ENCODE measurements at regions not wholly inside any gene's neighbourhood (a gene's known extent, or its start where the extent isn't known, plus 50 kb on each side); places are given as distances from the start of the nearest gene placed in this dataset.

DNA sequence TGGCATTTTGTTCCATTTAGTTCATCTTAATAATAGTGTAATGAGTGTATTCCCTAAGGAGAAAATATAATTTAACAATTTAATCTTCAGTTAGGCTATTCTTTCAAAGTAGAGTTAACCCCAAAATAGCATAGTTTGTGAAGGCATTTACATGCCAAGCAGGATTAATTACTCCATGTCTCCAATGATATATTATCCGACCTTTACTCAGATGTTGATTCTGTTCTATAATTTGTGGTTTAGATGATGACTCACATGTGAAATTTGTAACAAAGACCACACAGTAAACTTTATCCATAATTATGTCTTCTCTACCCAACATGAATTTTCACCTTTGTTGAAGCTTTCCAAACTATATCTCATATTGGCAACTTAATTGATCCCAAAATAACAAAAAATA lies 2065.2 kb downstream of the MRPL39 start:
- no peak overlapping the region for H3K27ac Mint-ChIP-seq
- no peak overlapping the region for H3K4me3 Mint-ChIP-seq (ENCODE audit: low read depth)
- intact Hi-C loops (cut with micrococcal nuclease): no loop called here
- no peak for DNase-seq (ENCODE audit: low spot score)
- no peaks in the 10 kb centered on the region for H3K27me3 Mint-ChIP-seq (ENCODE audit: low read depth)
- no peaks in the 10 kb centered on the region for H3K4me1 Mint-ChIP-seq (ENCODE audit: low read depth)
- no peaks in the 10 kb centered on the region for H3K9me3 Mint-ChIP-seq
- H3K36me3 Mint-ChIP-seq (ENCODE audit: low read depth): no peaks in the 10 kb centered on the region

DNA sequence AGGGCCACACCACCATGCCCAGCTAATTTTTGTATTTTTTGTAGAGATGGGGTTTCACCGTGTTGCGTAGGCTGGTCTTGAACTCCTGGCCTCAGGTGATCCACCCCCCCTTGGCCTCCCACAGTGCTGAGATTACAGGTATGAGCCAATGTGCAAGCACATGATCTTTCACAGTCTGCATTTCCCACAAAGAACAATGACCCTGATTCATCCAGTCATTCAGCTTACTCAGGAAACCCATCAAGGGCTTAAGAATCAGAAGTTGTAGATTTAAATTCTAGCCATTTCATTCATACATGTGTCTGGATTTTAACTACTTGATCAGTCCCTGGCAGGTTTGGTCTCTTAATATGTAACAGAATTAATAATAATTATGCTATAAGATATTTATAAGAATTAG lies 2065.7 kb downstream of the MRPL39 start:
- no peak for DNase-seq (ENCODE audit: low spot score)
- H3K4me3 Mint-ChIP-seq (ENCODE audit: low read depth): no peak overlapping the region

DNA sequence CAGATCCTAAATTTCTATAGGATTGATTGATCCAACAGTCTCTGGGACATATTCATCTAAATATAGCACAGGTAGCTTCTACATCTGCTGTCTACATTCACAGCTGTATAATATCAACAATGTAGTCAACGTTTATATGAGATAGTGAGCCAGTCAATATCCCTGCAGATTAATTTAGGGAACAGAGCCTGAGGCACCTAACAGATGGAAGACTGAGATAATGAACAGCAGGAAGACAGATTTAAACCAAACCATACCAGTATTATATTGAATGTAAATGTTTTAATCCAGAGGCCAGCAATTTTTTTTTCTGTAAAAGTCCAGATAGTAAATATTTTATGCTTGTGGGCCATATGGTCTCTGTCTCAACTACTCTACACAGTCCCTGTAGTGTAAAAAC lies 2072.4 kb downstream of the MRPL39 start:
- no peak for DNase-seq (ENCODE audit: low spot score)
- Mint-ChIP-seq H3K9me3 (no peaks in the 10 kb centered on the region), H3K27me3 (ENCODE audit: low read depth) (no peaks in the 10 kb centered on the region), H3K4me3 (ENCODE audit: low read depth) (no peak overlapping the region), H3K4me1 (ENCODE audit: low read depth) (no peaks in the 10 kb centered on the region), H3K27ac (no peak overlapping the region), H3K36me3 (ENCODE audit: low read depth) (no peaks in the 10 kb centered on the region)
- intact Hi-C loops (cut with micrococcal nuclease): no loop called here

More for the DNA sequence above, 2065.7 kb downstream of the MRPL39 start:
- H3K27ac Mint-ChIP-seq: no peak overlapping the region
- intact Hi-C loops (cut with micrococcal nuclease): no loop called here
- no peaks in the 10 kb centered on the region for H3K27me3 Mint-ChIP-seq (ENCODE audit: low read depth)
- H3K9me3 Mint-ChIP-seq: no peaks in the 10 kb centered on the region
- no peaks in the 10 kb centered on the region for H3K4me1 Mint-ChIP-seq (ENCODE audit: low read depth)
- no peaks in the 10 kb centered on the region for H3K36me3 Mint-ChIP-seq (ENCODE audit: low read depth)

DNA sequence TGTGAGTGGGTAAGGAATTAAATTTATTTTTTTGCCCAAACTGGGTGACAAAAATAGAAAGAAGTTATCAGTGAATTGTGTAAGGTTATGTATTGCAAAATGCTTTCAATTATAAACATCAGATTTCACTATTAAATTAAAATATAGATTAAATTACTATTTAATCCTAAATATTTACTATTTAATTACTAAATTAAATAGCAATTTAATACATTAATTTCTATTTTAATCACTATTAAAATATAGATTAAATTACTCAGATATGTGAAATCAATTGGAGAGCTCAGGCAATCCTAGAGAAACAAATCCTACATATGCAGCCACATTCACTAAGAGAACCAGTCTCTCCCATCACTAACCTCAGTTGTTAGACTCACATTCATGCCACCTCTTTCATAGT lies 2075.8 kb downstream of the MRPL39 start:
- Mint-ChIP-seq H3K36me3 (ENCODE audit: low read depth) (no peaks in the 10 kb centered on the region), H3K27me3 (ENCODE audit: low read depth) (no peaks in the 10 kb centered on the region), H3K27ac (no peak overlapping the region), H3K4me3 (ENCODE audit: low read depth) (no peak overlapping the region), H3K4me1 (ENCODE audit: low read depth) (no peaks in the 10 kb centered on the region), H3K9me3 (no peaks in the 10 kb centered on the region)
- no peak for DNase-seq (ENCODE audit: low spot score)
- intact Hi-C loops (cut with micrococcal nuclease): no loop called here

DNA sequence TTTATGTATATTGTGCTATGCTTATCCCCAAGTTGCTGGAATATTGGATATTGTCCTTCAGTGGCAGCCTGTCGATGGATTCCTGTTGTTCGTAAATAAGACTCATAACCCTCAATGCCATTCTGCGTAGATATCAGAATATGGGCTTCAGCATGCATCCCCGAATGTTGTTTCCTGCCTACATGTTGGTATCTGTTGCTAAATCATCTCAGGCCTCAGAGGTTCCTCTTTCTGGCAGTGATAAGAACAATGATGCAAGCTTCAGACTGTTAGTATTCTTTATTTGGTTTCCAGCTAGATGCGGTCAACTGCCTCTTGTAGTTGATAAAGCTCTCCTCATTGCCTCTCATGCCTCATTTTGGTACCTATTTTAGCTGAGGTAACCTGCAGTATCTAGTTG lies 2082.6 kb downstream of the MRPL39 start:
- Mint-ChIP-seq H3K4me3 (ENCODE audit: low read depth) (no peak overlapping the region), H3K27ac (no peak overlapping the region)

DNA sequence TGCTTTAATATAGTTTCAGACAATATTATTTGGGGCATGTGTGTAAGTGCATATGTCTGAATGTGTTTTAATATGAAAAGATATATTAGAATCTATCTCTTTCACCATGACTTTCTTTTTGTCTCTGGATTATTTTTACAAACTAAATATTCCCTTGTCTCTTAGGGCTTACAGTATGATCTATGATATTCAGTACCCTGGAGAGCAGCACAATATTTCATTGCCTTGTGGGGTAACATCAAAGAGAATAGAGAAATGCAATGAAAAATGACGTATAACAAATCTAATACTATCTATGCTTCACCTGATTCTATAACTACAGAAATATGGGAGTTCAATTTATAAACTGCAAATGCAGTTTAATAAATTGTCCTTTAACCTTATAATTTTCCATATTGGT lies 2084.5 kb downstream of the MRPL39 start:
- Mint-ChIP-seq H3K27ac (no peak overlapping the region), H3K9me3 (no peaks in the 10 kb centered on the region), H3K27me3 (ENCODE audit: low read depth) (no peaks in the 10 kb centered on the region), H3K4me3 (ENCODE audit: low read depth) (no peak overlapping the region), H3K36me3 (ENCODE audit: low read depth) (no peaks in the 10 kb centered on the region), H3K4me1 (ENCODE audit: low read depth) (no peaks in the 10 kb centered on the region)
- intact Hi-C loops (cut with micrococcal nuclease): no loop called here
- DNase-seq (ENCODE audit: low spot score): no peak

More for the DNA sequence above, 2082.6 kb downstream of the MRPL39 start:
- Mint-ChIP-seq H3K36me3 (ENCODE audit: low read depth) (no peaks in the 10 kb centered on the region), H3K27me3 (ENCODE audit: low read depth) (no peaks in the 10 kb centered on the region), H3K9me3 (no peaks in the 10 kb centered on the region), H3K4me1 (ENCODE audit: low read depth) (no peaks in the 10 kb centered on the region)
- no peak for DNase-seq (ENCODE audit: low spot score)
- intact Hi-C loops (cut with micrococcal nuclease): no loop called here

DNA sequence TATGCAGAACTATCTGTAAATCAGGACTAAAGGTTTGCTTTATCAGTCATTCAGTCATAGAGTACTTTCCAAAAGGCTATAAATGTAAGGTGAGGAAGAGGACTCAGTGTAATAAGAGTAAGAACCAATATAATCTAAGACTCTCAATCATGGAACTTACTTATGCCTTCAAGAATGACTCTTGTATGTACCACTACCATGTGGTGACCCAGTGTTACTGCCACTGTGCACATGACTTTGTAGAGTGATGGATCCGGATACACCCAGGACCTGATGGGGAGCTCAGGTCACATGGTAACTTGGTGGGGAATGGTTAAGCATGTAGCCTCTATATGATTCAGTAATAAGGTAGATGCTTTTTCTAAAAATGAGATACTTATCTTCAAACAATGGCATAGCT lies 2099.8 kb downstream of the MRPL39 start:
- H3K27ac Mint-ChIP-seq: no peak overlapping the region
- intact Hi-C loops (cut with micrococcal nuclease): no loop called here
- no peaks in the 10 kb centered on the region for H3K4me1 Mint-ChIP-seq (ENCODE audit: low read depth)
- H3K4me3 Mint-ChIP-seq (ENCODE audit: low read depth): no peak overlapping the region
- no peaks in the 10 kb centered on the region for H3K9me3 Mint-ChIP-seq
- no peak for DNase-seq (ENCODE audit: low spot score)
- H3K27me3 Mint-ChIP-seq (ENCODE audit: low read depth): no peaks in the 10 kb centered on the region
- H3K36me3 Mint-ChIP-seq (ENCODE audit: low read depth): no peaks in the 10 kb centered on the region

DNA sequence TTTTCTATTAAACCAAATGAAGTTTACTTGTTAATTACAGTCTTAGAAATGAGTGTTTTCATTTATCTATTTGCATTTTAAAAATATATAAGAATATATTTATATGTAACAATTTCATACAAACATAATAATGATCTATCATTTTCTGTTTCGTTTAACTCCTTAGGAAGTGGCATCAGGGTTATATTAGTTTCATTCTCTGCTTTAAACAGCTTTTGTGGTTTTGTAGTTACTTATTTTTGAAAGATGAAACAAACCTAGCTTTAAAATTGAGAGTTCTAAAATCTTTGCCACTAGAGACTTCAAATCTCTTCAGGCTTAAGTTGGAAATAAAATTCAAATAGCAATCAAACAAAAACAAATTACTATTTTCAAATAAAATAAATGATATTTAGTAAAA lies 2110.6 kb downstream of the MRPL39 start:
- no peak for DNase-seq (ENCODE audit: low spot score)
- Mint-ChIP-seq H3K27me3 (ENCODE audit: low read depth) (no peaks in the 10 kb centered on the region), H3K36me3 (ENCODE audit: low read depth) (no peaks in the 10 kb centered on the region), H3K27ac (no peak overlapping the region), H3K4me1 (ENCODE audit: low read depth) (no peaks in the 10 kb centered on the region), H3K4me3 (ENCODE audit: low read depth) (no peak overlapping the region), H3K9me3 (no peaks in the 10 kb centered on the region)
- intact Hi-C loops (cut with micrococcal nuclease): no loop called here

DNA sequence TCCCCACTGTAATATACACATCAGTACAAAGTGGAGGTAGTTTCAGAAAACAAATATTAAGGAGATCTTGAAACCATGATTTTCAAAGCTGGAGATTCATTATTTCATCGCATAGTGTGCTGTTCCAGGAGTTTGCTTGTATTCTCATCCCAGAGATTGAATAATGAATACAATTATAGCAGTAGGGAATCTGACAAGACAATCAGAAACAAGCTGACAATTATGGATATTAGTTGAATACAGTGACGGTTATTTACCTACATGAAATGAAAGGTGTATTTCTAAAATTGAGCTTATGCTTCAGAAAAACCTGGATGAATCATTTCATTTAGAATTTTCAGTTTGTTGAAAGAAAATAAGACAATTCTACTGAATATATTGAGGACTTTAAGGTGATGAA lies 2119.0 kb downstream of the MRPL39 start:
- H3K9me3 Mint-ChIP-seq: no peaks in the 10 kb centered on the region
- no peaks in the 10 kb centered on the region for H3K4me1 Mint-ChIP-seq (ENCODE audit: low read depth)
- no peak for DNase-seq (ENCODE audit: low spot score)
- intact Hi-C loops (cut with micrococcal nuclease): no loop called here
- no peak overlapping the region for H3K27ac Mint-ChIP-seq
- no peaks in the 10 kb centered on the region for H3K27me3 Mint-ChIP-seq (ENCODE audit: low read depth)
- H3K36me3 Mint-ChIP-seq (ENCODE audit: low read depth): no peaks in the 10 kb centered on the region
- H3K4me3 Mint-ChIP-seq (ENCODE audit: low read depth): no peak overlapping the region

DNA sequence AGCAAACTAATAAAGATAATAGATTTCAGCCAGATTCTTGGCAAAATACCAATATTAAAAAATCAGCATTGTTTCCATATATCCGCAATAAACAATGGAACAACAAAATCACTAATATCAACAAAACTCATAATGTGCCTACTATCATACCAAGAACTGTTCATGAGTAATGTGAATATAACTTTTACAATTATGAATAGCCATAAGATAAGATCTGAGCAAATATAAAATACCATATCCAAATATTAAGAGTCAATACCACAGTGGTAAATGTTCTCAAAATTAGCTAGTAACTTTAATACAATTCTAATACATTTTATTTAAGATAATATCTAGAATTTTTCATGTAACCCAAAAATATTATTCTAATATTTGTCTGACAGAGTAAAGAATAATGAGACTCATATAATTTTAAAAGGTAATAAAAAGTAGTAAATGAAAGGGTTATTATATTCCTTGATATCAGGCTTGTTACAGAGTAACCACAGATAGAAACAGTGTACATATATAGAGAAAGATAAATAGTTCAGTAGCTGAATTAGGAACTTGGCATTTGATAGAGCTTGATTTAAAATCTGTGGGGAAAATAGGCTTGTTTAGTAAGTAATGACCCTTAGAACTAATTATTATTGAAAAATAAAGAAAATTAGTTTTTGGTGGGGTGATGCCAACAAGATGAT lies 2126.6 kb downstream of the MRPL39 start:
- Mint-ChIP-seq H3K4me3 (ENCODE audit: low read depth) (no peak overlapping the region), H3K9me3 (no peaks in the 10 kb centered on the region), H3K36me3 (ENCODE audit: low read depth) (no peaks in the 10 kb centered on the region), H3K27ac (no peak overlapping the region), H3K27me3 (ENCODE audit: low read depth) (no peaks in the 10 kb centered on the region), H3K4me1 (ENCODE audit: low read depth) (no peaks in the 10 kb centered on the region)
- intact Hi-C loops (cut with micrococcal nuclease): no loop called here
- no peak for DNase-seq (ENCODE audit: low spot score)

DNA sequence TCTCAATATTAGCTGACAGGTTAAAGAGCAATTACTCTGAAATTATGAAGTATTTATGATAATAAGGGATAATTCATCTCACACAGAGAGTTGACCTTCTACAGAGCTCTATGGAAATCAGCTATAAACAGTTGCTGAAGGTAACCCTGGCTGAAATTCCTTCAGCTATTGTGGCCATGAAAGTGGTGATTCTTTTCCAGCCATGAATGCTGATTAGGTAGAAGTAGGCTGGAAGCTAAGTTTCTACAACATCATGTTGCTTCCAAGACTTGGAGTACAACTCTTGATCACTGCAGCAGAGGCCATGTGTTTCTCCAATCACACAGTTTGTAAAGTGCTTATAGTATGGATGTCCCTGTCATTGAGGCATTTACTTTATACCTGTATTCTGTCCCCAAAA lies 2128.9 kb downstream of the MRPL39 start:
- no peak for DNase-seq (ENCODE audit: low spot score)
- no peaks in the 10 kb centered on the region for H3K27me3 Mint-ChIP-seq (ENCODE audit: low read depth)
- intact Hi-C loops (cut with micrococcal nuclease): no loop called here
- no peak overlapping the region for H3K4me3 Mint-ChIP-seq (ENCODE audit: low read depth)
- no peaks in the 10 kb centered on the region for H3K4me1 Mint-ChIP-seq (ENCODE audit: low read depth)
- H3K36me3 Mint-ChIP-seq (ENCODE audit: low read depth): no peaks in the 10 kb centered on the region
- H3K9me3 Mint-ChIP-seq: no peaks in the 10 kb centered on the region
- no peak overlapping the region for H3K27ac Mint-ChIP-seq

DNA sequence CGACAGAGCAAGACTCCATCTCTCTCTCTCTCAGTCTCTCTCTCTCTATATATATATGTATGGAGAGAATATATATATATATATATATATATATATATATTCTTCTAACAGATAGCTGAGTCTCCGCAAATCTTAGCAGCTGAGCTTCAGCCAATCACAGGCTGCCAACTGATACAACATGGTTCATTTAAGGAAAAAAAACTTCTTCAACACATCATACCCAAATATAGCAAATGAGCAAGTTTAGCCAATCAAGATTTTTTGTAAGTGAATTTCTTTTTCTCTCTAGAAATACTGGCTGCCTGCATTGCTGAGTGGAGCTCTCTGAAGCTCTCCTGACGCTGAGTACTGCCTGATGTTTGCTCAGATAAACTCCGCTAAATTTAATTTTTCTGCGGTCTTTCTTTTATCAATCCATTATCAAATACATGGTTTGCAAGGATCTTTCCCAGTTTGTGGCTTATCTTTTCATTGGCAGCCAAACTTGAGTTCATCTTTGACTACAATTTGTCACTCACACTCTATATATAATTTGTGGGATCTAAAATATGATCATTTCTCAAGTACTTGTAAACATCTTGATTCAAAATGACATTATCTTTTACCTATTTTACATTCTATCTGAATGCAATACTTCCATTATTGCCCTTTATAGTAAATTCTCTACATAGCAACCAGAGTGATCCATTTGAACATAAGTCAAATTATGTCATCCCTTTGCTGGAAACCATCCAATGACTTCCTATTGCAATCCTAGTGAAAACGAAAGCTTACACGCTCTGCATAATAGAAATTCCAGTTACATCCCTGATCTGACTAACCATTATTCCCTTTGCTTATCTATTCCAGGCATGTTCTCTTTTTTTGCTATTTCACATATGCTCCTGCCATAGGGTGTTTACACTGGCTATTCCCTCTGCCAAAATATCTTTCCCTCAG lies 2131.7 kb downstream of the MRPL39 start:
- Mint-ChIP-seq H3K27ac (no peak overlapping the region), H3K27me3 (ENCODE audit: low read depth) (no peaks in the 10 kb centered on the region), H3K36me3 (ENCODE audit: low read depth) (no peaks in the 10 kb centered on the region), H3K4me1 (ENCODE audit: low read depth) (no peaks in the 10 kb centered on the region), H3K9me3 (no peaks in the 10 kb centered on the region), H3K4me3 (ENCODE audit: low read depth) (no peak overlapping the region)
- intact Hi-C loops (cut with micrococcal nuclease): no loop called here
- no peak for DNase-seq (ENCODE audit: low spot score)

DNA sequence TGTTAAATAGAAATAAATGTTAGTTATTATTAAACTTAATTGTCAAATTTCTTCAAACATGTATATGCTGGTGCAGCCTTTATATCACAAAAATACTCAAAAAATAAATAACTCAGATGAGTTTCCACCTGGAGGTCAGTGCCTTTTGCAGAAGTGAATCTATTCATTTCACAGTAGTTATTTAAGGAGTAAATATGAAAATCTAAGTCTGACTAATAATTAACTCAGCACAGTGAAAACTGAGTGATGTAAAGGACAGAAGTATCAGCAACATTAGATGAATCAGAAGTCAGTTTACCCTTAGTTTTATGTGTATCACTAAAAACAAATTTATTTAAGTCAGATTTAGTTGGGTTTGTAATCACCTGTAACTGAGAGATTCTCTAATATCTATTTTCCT lies 2135.4 kb downstream of the MRPL39 start:
- Mint-ChIP-seq H3K9me3 (no peaks in the 10 kb centered on the region), H3K4me1 (ENCODE audit: low read depth) (no peaks in the 10 kb centered on the region), H3K27ac (no peak overlapping the region), H3K27me3 (ENCODE audit: low read depth) (no peaks in the 10 kb centered on the region), H3K4me3 (ENCODE audit: low read depth) (no peak overlapping the region), H3K36me3 (ENCODE audit: low read depth) (no peaks in the 10 kb centered on the region)
- intact Hi-C loops (cut with micrococcal nuclease): no loop called here
- no peak for DNase-seq (ENCODE audit: low spot score)
